PFSK-1 (cell line): ENCODE measurements at regions not wholly inside any gene's neighbourhood (a gene's known extent, or its start where the extent isn't known, plus 50 kb on each side); places are given as distances from the start of the nearest gene placed in this dataset.

ENCODE experiments used
- POLR2AphosphoS5 ChIP-seq: IDR thresholded peaks from 2 replicates; pipeline ENCODE4 v1.6.1; 2012; ENCODE audit warnings: low read depth, mild to moderate bottlenecking, control low read depth, low read length, moderate library complexity
- REST ChIP-seq, 2 experiments: IDR thresholded peaks; 2 replicates each; pipeline versions ENCODE4 v1.6.1 to v1.8.0; 2011 to 2012; ENCODE audit warnings: low read depth in 2 of 2, low read length in 2 of 2, control low read depth in 1 of 2, inconsistent platforms in 1 of 2, mild to moderate bottlenecking in 1 of 2, moderate library complexity in 1 of 2; ENCODE audit not compliant: insufficient read depth in 1 of 2
- SIN3A ChIP-seq: IDR thresholded peaks from 2 replicates; pipeline ENCODE4 v1.6.1; 2012; ENCODE audit warnings: mild to moderate bottlenecking, low read length, moderate library complexity, borderline replicate concordance; ENCODE audit not compliant: insufficient read depth

GRCh38 chr2:195445639-195446038 is 211.4 kb upstream of the SLC39A10 start:
- TF ChIP-seq POLR2AphosphoS5 (no peak), SIN3A (no peak), REST (IDR thresholded peaks at IDR 0.05; ENCODE audit: insufficient read depth in 1 of 2, low read depth in 2 of 2, low read length in 2 of 2) (no peak)
